Osteocyte (in vitro differentiated cells): ENCODE measurements at regions not wholly inside any gene's neighbourhood (a gene's known extent, or its start where the extent isn't known, plus 50 kb on each side); places are given as distances from the start of the nearest gene placed in this dataset.

Experiments
- DNase-seq: peaks from one replicate; pipeline ENCODE4 v3.0.0; 2021; ENCODE audit warnings: mixed read lengths; ENCODE audit not compliant: unreplicated experiment; ENCODE audit errors: extremely low spot score
- H3K27ac Mint-ChIP-seq: one replicate; pipeline ENCODE4 v1.8.0; 2021; ENCODE audit warnings: mild to moderate bottlenecking, mixed read lengths; ENCODE audit not compliant: unreplicated experiment
- H3K27me3 Mint-ChIP-seq: one replicate; pipeline ENCODE4 v1.8.0; 2021; ENCODE audit warnings: mixed read lengths; ENCODE audit not compliant: unreplicated experiment
- H3K36me3 Mint-ChIP-seq: one replicate; pipeline ENCODE4 v1.8.0; 2021; ENCODE audit warnings: mixed read lengths; ENCODE audit not compliant: unreplicated experiment
- H3K4me1 Mint-ChIP-seq: one replicate; pipeline ENCODE4 v1.8.0; 2021; ENCODE audit warnings: mixed read lengths; ENCODE audit not compliant: unreplicated experiment
- H3K4me3 Mint-ChIP-seq: one replicate; pipeline ENCODE4 v1.8.0; 2021; ENCODE audit warnings: mild to moderate bottlenecking, moderate library complexity, mixed read lengths; ENCODE audit not compliant: unreplicated experiment
- H3K9me3 Mint-ChIP-seq: one replicate; pipeline ENCODE4 v1.8.0; 2021; ENCODE audit warnings: mixed read lengths; ENCODE audit not compliant: unreplicated experiment
- TF ChIP-seq, protein P1 (sequence below): fragments of 200-600 bp; sonication (generic); IDR thresholded peaks from 2 replicates; pipeline ENCODE4 v1.5.0; 2021; ENCODE audit warnings: antibody characterized with exemption, mild to moderate bottlenecking, moderate library complexity

DNA sequence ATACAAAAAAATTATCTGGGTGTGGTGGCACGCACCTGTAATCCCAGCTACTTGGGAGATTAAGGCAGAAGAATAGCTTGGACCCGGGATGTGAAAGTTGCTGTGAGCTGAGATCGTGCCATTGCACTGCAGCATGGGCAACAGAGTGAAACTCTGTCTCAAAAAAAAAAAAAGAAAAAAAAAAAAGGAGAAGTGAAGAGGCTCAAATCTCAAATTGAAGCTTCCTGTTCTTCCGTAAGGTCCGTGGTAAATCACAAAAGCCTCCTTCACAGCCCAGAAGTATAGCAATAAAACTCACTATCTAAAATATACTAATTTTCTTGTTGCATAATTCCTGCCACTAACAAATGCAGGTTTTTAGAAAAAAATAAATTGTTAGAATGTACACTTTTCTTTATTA lies 498.2 kb upstream of the BRINP3 start:
- no peak overlapping the region for H3K27ac Mint-ChIP-seq
- H3K9me3 Mint-ChIP-seq, result peaks cover 6% of the 10 kb centered on the region
- no peaks in the 10 kb centered on the region for H3K4me1 Mint-ChIP-seq
- peaks cover 3% of the 10 kb centered on the region for H3K27me3 Mint-ChIP-seq
- H3K4me3 Mint-ChIP-seq, result no peak overlapping the region
- TF ChIP-seq, protein P1, sequence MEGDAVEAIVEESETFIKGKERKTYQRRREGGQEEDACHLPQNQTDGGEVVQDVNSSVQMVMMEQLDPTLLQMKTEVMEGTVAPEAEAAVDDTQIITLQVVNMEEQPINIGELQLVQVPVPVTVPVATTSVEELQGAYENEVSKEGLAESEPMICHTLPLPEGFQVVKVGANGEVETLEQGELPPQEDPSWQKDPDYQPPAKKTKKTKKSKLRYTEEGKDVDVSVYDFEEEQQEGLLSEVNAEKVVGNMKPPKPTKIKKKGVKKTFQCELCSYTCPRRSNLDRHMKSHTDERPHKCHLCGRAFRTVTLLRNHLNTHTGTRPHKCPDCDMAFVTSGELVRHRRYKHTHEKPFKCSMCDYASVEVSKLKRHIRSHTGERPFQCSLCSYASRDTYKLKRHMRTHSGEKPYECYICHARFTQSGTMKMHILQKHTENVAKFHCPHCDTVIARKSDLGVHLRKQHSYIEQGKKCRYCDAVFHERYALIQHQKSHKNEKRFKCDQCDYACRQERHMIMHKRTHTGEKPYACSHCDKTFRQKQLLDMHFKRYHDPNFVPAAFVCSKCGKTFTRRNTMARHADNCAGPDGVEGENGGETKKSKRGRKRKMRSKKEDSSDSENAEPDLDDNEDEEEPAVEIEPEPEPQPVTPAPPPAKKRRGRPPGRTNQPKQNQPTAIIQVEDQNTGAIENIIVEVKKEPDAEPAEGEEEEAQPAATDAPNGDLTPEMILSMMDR, result no peak
- no peaks in the 10 kb centered on the region for H3K36me3 Mint-ChIP-seq
- DNase-seq, result no peak

DNA sequence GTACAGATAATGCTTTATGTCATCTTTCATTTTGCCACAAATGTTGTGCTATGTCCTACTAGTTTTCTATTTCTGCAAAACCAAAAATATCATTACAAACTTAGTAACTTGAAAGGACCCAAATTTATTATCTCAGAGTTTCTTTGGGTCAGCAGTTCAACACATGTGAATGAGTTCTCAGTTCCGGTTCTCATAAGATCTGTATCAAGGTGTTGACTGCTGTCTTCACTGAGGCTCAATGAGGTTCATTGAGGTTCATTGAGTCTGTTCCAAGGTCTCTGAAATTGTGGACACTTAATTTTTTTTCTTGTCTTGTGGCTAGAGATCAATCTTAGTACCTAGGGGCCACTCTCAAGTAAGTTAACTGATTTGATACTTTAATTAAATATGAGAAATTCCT lies 525.1 kb upstream of the BRINP3 start:
- DNase-seq, result no peak
- H3K36me3 Mint-ChIP-seq, result no peaks in the 10 kb centered on the region
- no peak overlapping the region for H3K27ac Mint-ChIP-seq
- H3K4me3 Mint-ChIP-seq, result no peak overlapping the region
- TF ChIP-seq, protein P1, result no peak
- H3K4me1 Mint-ChIP-seq, result no peaks in the 10 kb centered on the region
- H3K9me3 Mint-ChIP-seq, result no peaks in the 10 kb centered on the region
- H3K27me3 Mint-ChIP-seq, result no peaks in the 10 kb centered on the region

DNA sequence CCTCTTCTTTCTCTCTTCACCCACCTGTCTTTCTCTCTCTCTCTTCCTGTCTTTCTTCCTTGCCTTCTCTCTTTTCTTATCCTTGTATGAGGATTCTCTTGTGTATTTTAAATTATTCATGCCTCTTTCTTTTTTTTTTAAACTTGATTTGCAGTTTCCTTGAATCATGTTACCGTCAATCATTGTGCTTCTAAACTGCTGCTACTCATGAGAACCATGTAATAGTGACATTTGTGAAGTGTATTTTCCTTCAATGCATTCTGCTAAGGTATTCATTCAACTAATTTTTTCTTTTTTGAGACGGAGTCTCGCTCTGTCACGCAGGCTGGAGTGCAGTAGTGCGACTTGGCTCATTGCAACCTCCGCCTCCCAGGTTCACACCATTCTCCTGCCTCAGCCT lies 539.1 kb upstream of the BRINP3 start:
- H3K9me3 Mint-ChIP-seq, result peaks cover 4% of the 10 kb centered on the region
- no peaks in the 10 kb centered on the region for H3K4me1 Mint-ChIP-seq
- no peak overlapping the region for H3K4me3 Mint-ChIP-seq
- no peaks in the 10 kb centered on the region for H3K36me3 Mint-ChIP-seq
- no peaks in the 10 kb centered on the region for H3K27me3 Mint-ChIP-seq
- DNase-seq, result no peak
- H3K27ac Mint-ChIP-seq, result no peak overlapping the region
- TF ChIP-seq, protein P1, result no peak

DNA sequence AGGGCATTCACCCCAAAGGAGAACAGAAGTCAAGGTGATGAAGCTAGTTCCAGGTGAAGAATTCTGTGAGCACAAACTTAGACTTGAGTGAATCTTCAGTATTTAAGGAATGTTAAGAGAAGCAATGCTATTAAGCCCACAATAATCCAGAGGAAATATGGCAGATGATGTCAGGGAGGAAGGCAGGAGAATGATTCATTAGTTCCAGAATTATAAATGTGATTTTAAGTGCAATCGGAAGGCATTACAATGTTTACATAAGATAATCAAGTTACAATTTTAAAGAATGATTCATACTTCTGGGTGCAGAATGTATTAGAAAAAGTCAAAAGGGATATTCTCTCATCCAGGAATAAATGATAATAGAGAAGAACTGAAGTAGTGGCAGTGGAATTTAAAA lies 545.2 kb upstream of the BRINP3 start:
- TF ChIP-seq, protein P1, result no peak
- Mint-ChIP-seq H3K27ac (no peak overlapping the region), H3K4me1 (peaks cover 9% of the 10 kb centered on the region), H3K36me3 (no peaks in the 10 kb centered on the region), H3K27me3 (no peaks in the 10 kb centered on the region), H3K4me3 (no peak overlapping the region), H3K9me3 (peaks cover 5% of the 10 kb centered on the region)
- no peak for DNase-seq

DNA sequence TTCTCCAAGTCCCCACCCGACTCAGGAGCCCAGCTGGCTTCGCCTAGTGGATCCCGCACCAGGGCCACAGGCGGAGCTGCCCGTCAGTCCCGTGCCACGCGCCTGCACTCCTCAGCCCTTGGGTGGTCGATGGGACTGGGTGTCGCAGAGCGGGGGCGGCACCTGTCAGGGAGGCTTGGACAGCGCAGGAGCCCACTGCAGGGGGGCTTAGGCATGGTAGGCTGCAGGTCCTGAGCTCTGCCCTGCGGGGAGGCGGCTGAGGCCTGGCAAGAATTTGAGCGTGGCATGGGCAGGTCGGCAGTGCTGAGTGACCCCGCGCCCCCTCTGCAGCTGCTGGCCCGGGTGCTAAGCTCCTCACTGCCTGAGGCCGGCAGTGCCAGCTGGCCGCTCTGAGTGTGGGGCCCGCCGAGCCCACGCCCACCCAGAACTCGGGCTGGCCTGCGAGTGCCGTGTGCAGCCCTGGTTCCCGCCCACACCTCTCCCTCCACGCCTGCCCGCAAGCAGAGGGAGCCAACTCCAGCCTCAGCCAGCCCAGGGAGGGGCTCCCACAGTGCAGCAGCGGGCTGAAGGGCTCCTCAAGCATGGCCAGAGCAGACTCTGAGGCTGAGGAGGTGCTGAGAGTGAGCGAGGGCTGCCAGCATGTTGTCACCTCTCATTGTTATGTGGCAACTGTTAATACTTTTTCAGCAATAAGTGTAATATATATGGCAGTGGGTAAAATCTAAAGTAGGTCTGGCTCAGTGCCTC lies 548.4 kb upstream of the BRINP3 start:
- H3K4me1 Mint-ChIP-seq, result peaks cover 9% of the 10 kb centered on the region

More for the DNA sequence above, 548.4 kb upstream of the BRINP3 start:
- TF ChIP-seq, protein P1, result no peak
- Mint-ChIP-seq H3K36me3 (no peaks in the 10 kb centered on the region), H3K9me3 (peaks cover 17% of the 10 kb centered on the region), H3K27ac (no peak overlapping the region), H3K27me3 (no peaks in the 10 kb centered on the region), H3K4me3 (no peak overlapping the region)
- DNase-seq, result no peak
